Adrenal gland (tissue), 9 donors: ENCODE measurements at regions not wholly inside any gene's neighbourhood (a gene's known extent, or its start where the extent isn't known, plus 50 kb on each side); places are given as distances from the start of the nearest gene placed in this dataset.
A peak's percentile ranks its signal among the peaks of the same experiment; 100 is the strongest.

Source experiments
- DNase-seq, 7 donors: peaks; one replicate each; pipeline ENCODE4 v3.0.0-alpha.2; 2019 to 2020
- H3K27ac ChIP-seq, 5 donors: fragments of 200-600 bp; sonication (generic) in 4 of 5; 1 replicate in 3 of 5; 2 replicates in 2 of 5; pipeline versions ENCODE4 v1.5.1 to v1.8.0; 2016 to 2020; ENCODE audit warnings: mild to moderate bottlenecking in 1 of 5
- H3K27me3 ChIP-seq: fragments of 200-600 bp; 2 replicates; pipeline ENCODE4 v1.8.0; 2021
- H3K36me3 ChIP-seq, 2 donors: fragments of 200-600 bp; replicated peaks in 1 of 2; 1 replicate in 1 of 2; 2 replicates in 1 of 2; pipeline versions ENCODE4 v1.5.1 to v1.8.0; 2018 to 2022
- H3K4me1 ChIP-seq, 2 donors: fragments of 200-600 bp; replicated peaks in 1 of 2; 1 replicate in 1 of 2; 2 replicates in 1 of 2; pipeline versions ENCODE4 v1.5.1 to v1.8.0; 2018 to 2021
- H3K4me3 ChIP-seq, 4 donors: fragments of 200-600 bp; sonication (generic) in 3 of 4; one replicate each; pipeline ENCODE4 v1.5.1; 2016 to 2018
- H3K9me3 ChIP-seq, 3 donors: fragments of 200-600 bp; sonication (generic) in 1 of 3; replicated peaks in 1 of 3; 1 replicate in 2 of 3; 2 replicates in 1 of 3; pipeline versions ENCODE4 v1.5.1 to v1.8.0; 2016 to 2021
- CTCF ChIP-seq, 6 experiments: fragments of 450-650 bp in 4 of 6; fragments of 200-600 bp in 2 of 6; sonication (generic) in 1 of 6; IDR thresholded peaks; 1 replicate in 5 of 6; 2 replicates in 1 of 6; pipeline versions ENCODE4 v1.5.1 to v1.8.0; 2016 to 2021; ENCODE audit warnings: antibody characterized with exemption in 6 of 6, mild to moderate bottlenecking in 2 of 6, moderate library complexity in 1 of 6
- POLR2A ChIP-seq, 2 donors: fragments of 450-650 bp; IDR thresholded peaks; one replicate each; pipeline ENCODE4 v1.6.1; 2017; ENCODE audit warnings: antibody characterized with exemption in 2 of 2, mild to moderate bottlenecking in 2 of 2, moderate library complexity in 1 of 2
- WGBS, 4 donors: extraction: QIAGEN DNeasy Blood & Tissue Kit in 2 of 4; methylation state at CpG; one replicate each; pipeline versions ENCODE4 v1.1.5 to v1.1.7; 2013 to 2017; 5-methylcytosine and 5-hydroxymethylcytosine counted together
- intact Hi-C, 2 donors: fragments of 100-400 bp; cut with DNase I; formaldehyde crosslinking; loops; one replicate each; pipeline versions ENCODE4 v1.14.1 to v1.15.0; 2022 to 2023
- donor health status: healthy with polysubstance abuse.
- donor health status: Bipolar disorder and iron deficiency.
- donor health status: DM: yes; HTN: yes; CAD: no.
- donor health status: DM: no; HTN: no; CAD: no.
- donor health status: DM: no; HTN: no; CAD: no.

GRCh38 chr1:61627365-61627764 lies 97.6 kb downstream of the TM2D1 start:
- no peak for DNase-seq
- WGBS, 4 donors = 85 to 91% (median 86%) methylated on average over 2 of the region's 2 CpGs
- Histone ChIP-seq H3K4me1 (no peaks in the 10 kb centered on the region), H3K9me3 (no peaks in the 10 kb centered on the region), H3K4me3 (no peak overlapping the region), H3K36me3 (no peaks in the 10 kb centered on the region), H3K27ac (peak overlapping the region in 1 of 5 donors; percentile 15), H3K27me3 (no peaks in the 10 kb centered on the region)
- TF ChIP-seq POLR2A (IDR thresholded peaks at IDR 0.05) (no peak), CTCF (IDR thresholded peaks at IDR 0.05) (no peak)
- intact Hi-C loops = no loop called here

GRCh38 chr1:61626816-61627215 lies 98.1 kb downstream of the TM2D1 start:
- Histone ChIP-seq H3K27me3 (no peaks in the 10 kb centered on the region), H3K36me3 (no peaks in the 10 kb centered on the region), H3K4me1 (no peaks in the 10 kb centered on the region), H3K27ac (no peak overlapping the region), H3K9me3 (no peaks in the 10 kb centered on the region), H3K4me3 (no peak overlapping the region)
- 72 to 83% (median 77%) methylated on average over 2 of the region's 2 CpGs for WGBS, 4 donors
- peak in 1 of 7 donors; percentile 25 for DNase-seq
- TF ChIP-seq POLR2A (IDR thresholded peaks at IDR 0.05) = no peak
- no peak for TF ChIP-seq CTCF (IDR thresholded peaks at IDR 0.05)
- intact Hi-C loops = no loop called here

- 93 to 99% (median 95%) methylated on average over 2 of the region's 2 CpGs for WGBS, 4 donors
- Histone ChIP-seq H3K27me3 (no peaks in the 10 kb centered on the region), H3K9me3 (no peaks in the 10 kb centered on the region), H3K27ac (no peak overlapping the region), H3K4me1 (no peaks in the 10 kb centered on the region), H3K36me3 (no peaks in the 10 kb centered on the region), H3K4me3 (no peak overlapping the region)
- no peak for TF ChIP-seq POLR2A (IDR thresholded peaks at IDR 0.05)
- no peak for TF ChIP-seq CTCF (IDR thresholded peaks at IDR 0.05)
- intact Hi-C loops = no loop called here
- no peak for DNase-seq
Measured at GRCh38 chr1:61623852-61624251, 101.1 kb downstream of the TM2D1 start.

- no peaks in the 10 kb centered on the region for H3K36me3 ChIP-seq
- no peaks in the 10 kb centered on the region for H3K9me3 ChIP-seq
- H3K27ac ChIP-seq = no peak overlapping the region
- no peaks in the 10 kb centered on the region for H3K27me3 ChIP-seq
- 46 to 56% (median 47%) methylated on average over 5 of the region's 5 CpGs for WGBS, 4 donors
- no peak overlapping the region for H3K4me3 ChIP-seq
- no peak for DNase-seq
- intact Hi-C loops = no loop called here
- TF ChIP-seq POLR2A (IDR thresholded peaks at IDR 0.05) (no peak), CTCF (IDR thresholded peaks at IDR 0.05) (no peak)
- no peaks in the 10 kb centered on the region for H3K4me1 ChIP-seq
Measured at GRCh38 chr1:61620536-61620935, 104.4 kb downstream of the TM2D1 start.
